Tongue (tissue), 1 donor: ENCODE measurements at regions not wholly inside any gene's neighbourhood (a gene's known extent, or its start where the extent isn't known, plus 50 kb on each side); places are given as distances from the start of the nearest gene placed in this dataset.

Experiments
- DNase-seq: peaks from one replicate; pipeline ENCODE4 v3.0.0-alpha.2; 2015

- DNase-seq: no peak
Observed at GRCh38 chr18:39031647-39032046, 1466.0 kb upstream of the CELF4 start.

DNA sequence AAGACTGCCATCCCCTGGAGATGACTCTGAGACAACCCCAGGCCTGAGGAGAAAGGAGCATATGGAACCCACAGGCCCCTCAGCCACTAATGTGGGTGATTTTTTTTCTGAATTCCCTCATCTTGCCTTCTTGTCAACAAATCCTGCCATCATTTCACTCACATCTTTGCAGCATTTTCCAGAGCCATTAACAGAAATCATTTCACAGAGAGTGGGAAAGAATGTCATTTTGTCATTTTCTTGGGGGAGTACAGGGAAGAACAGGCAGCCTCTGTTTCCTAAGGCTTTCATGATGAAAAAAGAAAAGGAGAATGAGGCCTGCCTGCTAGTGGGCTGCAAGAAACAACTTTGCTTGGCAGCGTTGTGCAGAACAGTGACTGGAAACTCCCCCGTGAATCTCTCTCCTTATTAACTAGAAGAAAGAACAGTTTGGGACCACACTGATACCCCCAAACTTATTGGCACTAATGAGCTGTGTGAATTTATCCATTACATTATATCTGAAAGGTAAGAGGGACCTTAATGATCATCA, 1464.6 kb upstream of the CELF4 start:
- DNase-seq: no peak

DNA sequence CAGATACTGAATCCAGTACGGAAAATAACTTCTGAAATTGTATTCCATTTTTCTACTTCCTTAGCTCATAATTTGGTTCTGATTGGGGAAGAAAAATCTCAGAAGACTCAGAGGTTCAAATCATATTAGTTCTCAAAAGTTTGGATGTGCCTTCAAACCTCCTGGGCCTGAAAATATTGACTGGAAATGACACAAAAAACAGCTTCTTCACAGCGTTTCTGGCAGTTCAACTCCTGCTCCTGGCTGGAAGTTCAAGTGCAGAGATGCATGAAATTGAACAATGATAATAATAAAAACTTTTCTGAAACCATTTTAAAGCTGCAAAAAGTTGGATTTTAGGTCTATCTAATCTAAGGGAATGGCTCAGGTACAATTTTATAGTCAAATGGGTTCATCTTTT, 1459.9 kb upstream of the CELF4 start:
- no peak for DNase-seq

GRCh38 chr18:39019989-39020388, 1454.4 kb upstream of the CELF4 start:
- no peak for DNase-seq

GRCh38 chr18:39007031-39007902, 1441.7 kb upstream of the CELF4 start:
- DNase-seq: no peak

DNA sequence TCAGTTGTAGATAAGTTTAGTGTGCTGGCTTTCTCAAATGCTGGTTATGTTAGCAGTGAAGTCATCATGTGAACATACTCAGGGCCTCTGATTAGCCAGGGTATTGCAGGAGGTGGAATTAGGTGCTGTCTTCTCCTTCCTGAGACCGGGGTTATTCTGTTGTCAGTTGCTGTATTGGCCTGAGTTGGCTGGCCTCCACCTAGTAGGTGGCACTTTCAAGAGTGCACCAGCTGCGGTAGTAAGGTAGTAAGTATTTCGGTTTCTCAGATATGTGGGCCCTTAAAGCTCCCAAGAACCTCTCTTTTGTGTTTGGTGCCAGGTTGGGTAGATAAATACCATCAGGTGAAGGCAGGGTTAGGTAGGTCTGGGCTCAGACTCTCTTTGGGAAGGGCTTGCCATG, 1430.5 kb upstream of the CELF4 start:
- no peak for DNase-seq

DNA sequence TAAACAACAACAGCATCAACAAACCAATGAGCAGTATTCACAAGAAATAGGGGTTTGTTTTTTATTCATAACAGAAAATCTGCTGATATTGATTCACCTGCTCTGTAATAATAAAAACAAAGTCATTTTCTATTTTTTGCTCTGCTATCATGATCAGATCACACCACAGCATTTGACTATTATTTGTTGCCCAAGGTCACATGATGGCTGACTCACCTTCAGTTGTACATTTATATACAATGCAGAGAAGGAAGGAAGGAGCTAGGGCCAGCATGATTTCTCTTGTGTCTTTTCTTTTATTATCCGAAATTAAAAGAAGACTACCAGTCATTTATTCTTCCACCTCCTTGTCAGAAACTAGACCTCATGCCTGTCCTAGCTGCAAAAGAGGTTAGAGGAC, 1427.7 kb upstream of the CELF4 start:
- DNase-seq: no peak

- no peak for DNase-seq
Observed at GRCh38 chr18:38984968-38985367, 1419.4 kb upstream of the CELF4 start.

DNA sequence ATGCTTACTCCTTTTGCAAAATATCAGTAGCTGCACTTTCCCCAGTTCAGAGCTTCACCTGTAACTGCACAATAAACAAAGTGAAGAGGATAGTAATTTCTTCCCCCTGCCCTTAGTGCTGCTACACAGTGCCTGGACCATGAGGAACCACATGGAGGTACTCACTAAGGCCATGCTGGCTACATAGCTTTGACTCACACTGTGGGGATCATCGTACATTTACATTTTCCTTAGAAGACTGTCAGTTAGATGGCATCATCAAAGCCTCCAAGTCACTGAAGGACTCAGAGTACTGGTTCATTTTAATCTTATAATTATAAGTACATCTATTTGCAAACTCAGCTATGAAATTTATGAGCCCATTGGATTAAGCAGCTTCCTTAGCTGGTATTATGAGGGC, 1416.5 kb upstream of the CELF4 start:
- DNase-seq: no peak

- no peak for DNase-seq
Observed at GRCh38 chr18:38981389-38981788, 1415.8 kb upstream of the CELF4 start.

DNA sequence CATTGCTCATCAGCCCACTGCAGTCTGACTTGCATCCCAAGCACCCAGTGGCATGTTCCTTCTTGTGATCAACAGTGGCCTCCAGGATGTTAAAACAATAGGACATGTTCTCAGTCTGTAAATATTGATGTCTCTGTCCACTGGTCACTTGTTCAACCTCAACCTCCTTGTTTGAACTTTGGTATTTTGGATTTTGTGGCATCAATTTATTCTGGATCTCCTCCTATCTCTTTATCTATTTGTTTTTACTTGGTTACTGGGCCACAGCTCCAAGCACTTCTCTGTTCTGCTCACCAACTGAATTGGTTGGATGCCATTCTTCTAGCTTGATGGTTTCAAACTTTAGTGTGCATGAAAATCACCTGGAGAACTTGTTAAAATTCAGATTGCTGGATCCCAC, 1414.8 kb upstream of the CELF4 start:
- no peak for DNase-seq

DNA sequence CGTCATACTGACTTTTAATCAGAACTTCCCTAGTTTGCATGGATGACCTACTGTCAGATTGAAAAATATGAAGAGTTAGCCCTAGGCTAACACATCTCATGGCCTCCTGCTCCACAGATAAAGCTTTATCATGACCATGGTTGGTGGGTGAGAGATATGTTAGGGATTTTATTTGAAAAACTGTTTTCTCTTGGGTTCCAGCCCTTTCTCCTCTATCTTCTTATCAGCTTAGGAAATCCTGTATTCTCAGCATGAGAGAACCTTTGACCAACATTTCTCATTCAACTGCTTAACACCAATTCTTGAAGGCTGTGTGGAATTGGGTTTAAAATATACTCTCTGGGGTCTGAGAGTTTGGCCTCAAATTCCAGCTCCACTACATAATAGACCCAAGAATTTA, 1407.0 kb upstream of the CELF4 start:
- DNase-seq: no peak

DNA sequence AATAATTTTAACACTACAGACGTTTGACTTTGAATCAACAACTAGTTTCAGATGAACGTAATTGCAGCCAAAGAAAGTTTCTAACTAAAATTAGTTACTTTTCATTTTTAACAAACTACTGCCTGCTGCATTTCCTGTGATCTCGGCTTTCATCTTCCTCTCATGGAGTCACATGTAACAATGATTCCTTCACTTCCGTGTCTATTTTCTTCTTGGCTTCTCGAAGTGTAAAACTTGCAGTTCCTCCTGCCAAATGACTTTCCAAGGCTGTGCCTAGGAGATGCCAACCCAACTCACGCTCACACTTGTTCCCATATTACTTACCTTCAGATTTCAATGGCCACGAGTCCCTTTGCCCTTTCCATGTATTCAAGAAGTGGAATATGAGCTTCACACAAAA, 1406.3 kb upstream of the CELF4 start:
- no peak for DNase-seq

- DNase-seq: no peak
Observed at GRCh38 chr18:38966841-38967240, 1401.2 kb upstream of the CELF4 start.

DNA sequence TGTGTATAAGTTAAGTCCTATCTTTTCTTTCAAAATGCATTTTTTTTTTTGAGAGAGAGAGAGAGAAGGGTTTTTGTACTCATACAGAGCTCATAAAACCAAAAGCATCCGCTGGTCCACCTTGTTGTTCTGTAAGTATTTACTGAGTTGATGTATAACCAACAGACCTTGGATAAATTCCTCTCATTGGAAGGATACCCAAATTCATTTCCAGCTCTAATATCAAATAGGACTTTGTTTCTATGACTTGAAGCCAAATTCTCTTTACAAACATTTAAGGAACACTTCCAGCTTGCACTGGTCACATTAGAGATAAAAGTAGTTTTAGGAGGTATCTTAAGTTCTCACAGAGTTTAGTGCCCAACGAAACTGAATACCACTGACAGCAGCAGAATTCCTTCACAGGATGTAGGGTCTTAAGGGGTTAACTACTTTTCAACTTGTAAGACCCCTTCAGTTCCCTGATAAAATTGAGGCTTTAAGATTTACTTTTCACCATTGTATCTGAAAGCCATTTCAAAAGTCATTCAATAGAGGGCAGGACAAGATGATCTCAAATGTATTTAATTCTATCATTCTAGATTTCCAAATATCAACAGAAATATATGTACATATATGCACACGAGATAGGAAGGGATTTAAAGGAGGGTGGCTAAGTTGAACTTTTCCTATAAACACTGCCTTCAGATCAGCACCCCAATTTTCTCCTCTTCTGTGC, 1398.5 kb upstream of the CELF4 start:
- DNase-seq: no peak

- DNase-seq: no peak
Observed at GRCh38 chr18:38961880-38962279, 1396.3 kb upstream of the CELF4 start.

DNA sequence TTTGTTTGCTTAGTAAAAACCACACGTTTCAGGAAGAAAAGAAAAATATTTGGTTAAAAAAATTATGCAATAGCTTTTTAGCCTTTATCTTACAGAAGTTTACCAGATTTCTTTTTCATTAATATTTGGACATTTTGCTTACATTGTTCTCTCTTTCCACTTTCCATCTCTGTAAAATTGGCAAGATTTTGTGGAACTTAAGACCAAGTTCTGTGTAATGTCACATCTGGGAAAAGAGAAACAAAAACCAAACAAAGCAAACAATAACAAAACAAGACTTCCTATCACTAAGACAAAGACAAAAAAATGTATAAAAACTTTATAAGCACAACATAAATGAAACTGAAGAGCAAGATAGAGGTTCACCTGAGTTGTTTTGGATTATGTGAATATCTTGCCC, 1392.1 kb upstream of the CELF4 start:
- peak; percentile 33 for DNase-seq

GRCh38 chr18:38956068-38956467, 1390.5 kb upstream of the CELF4 start:
- DNase-seq: no peak

DNA sequence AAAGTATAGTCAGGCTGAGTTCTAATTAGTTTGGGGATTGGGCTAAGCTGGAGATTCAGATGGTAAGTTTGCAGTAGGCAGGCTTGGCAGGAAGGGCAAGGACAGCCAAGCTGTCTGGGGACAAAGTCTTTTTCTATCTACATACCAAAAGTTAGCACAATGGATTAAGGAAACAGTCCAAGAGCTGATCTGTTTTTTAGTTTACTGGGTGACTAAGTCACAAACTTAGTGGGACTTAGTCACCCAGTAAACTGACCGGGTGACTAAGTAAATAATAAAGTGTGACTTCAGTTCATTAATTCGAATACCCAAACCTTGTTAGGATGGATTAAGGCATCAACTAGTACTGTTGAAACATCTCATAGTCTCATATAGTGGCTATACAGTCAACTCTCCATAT, 1386.0 kb upstream of the CELF4 start:
- no peak for DNase-seq

DNA sequence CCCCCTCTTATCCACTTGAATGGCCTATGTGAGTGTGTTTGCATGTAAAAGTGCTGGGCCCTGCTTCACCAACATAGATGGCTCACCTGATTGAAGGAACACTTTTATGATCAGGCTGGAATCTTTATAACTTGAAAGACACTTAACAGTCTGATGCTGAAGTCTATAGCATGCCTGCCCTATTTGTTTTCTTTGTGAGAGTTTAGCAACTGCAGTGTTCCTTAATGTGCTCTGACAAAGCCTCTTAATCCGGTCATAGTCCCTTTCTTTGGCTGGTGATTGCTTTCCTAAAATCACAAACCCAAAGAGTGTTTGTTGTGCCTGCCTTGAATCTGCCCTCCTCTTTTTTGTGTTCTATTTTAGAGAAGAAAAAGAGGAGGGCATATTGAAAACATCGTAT, 1382.8 kb upstream of the CELF4 start:
- DNase-seq: no peak

DNA sequence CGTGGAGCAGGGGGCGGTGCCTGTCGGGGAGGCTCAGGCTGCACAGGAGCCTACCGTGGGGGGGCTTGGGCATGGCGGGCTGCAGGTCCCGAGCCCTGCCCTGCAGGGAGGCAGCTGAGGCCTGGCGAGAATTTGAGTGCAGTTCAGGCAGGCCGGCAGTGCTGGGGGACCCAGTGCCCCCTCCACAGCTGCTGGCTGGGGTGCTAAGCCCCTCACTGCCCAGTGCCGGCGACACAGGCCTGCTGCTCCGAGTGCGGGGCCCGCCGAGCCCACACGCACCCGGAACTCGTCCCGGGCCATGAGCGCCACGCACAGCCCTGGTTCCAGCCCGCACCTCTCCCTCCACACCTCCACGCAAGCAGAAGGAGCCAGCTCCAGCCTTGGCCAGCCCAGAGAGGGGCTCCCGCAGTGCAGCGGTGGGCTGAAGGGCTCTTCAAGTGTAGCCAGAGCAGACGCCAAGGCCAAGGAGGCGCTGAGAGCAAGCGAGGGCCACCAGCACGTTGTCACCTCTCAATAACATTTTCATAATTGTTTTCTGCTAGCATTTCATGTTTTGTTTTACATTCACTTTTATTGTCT, 1378.9 kb upstream of the CELF4 start:
- DNase-seq: no peak

DNA sequence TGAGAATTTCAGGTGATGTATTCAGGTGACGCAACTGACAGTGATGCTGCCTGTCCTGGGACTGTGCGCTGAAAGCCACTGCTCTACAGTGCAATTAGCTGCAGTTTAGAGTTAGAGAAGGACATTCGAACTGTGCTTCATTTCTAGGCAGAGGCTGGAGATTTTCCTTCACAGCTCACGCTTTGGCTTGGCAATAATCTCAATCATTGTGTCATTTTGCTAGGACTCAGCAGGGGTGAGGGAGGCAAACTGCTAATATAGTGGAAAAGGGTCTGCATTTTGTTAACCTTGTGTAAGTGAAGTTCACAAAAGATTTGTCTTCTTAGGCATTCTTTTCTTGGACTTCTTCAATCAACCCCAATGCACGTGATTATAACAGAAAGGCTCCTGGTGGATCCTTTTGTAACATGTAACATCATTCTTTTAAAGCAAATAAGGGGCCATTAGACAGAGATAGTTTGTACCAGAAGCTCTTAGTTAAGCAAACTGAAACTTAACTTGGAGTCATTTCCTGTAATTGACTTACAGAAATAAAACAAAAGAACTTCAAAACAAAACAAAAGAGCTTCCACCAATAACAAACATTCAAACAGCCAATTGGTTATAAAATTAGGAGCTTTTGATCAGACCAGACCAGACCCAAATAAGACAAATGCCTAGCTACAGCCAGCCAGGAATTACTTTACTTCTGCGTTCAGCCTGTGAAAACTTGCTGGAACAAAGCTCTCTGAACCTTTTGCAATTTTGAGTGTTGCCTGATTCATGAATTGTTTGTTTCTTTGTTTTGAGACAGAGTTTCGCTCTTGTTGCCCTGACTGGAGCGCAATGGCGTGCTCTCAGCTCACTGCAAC, 1376.3 kb upstream of the CELF4 start:
- peak; percentile 5 for DNase-seq
